OCI-LY1 (cell line): ENCODE measurements at regions not wholly inside any gene's neighbourhood (a gene's known extent, or its start where the extent isn't known, plus 50 kb on each side); places are given as distances from the start of the nearest gene placed in this dataset.

Source experiments
- H2AFZ ChIP-seq: fragments of 200-600 bp; sonication (generic), shearing (Covaris generic); 2 replicates; pipeline ENCODE4 v1.6.0; 2014; ENCODE audit warnings: antibody characterized with exemption, mild to moderate bottlenecking, low read length
- H3F3A ChIP-seq: fragments of 200-600 bp; sonication (generic), shearing (Covaris generic); 2 replicates; pipeline ENCODE4 v1.6.0; 2014; ENCODE audit warnings: mild to moderate bottlenecking, antibody characterized with exemption, low read length, moderate library complexity; ENCODE audit not compliant: insufficient read depth
- H3K27ac ChIP-seq: fragments of 200-600 bp; sonication (generic); 2 replicates; pipeline ENCODE4 v1.5.1; 2014; ENCODE audit warnings: low read length, mixed run types, mild to moderate bottlenecking, low read depth; ENCODE audit not compliant: poor library complexity, severe bottlenecking
- H3K27me3 ChIP-seq: fragments of 200-600 bp; sonication (generic); 2 replicates; pipeline ENCODE4 v1.6.0; 2014; ENCODE audit warnings: antibody characterized with exemption, mild to moderate bottlenecking, low read length, moderate library complexity; ENCODE audit not compliant: insufficient read depth
- H3K36me3 ChIP-seq: fragments of 200-600 bp; sonication (generic); 2 replicates; pipeline ENCODE4 v1.6.1; 2014; ENCODE audit warnings: mild to moderate bottlenecking, antibody characterized with exemption, low read length, moderate library complexity, mixed read lengths; ENCODE audit not compliant: insufficient read depth
- H3K4me1 ChIP-seq: fragments of 200-600 bp; sonication (generic); 2 replicates; pipeline ENCODE4 v1.5.1; 2014; ENCODE audit warnings: mild to moderate bottlenecking, low read length, moderate library complexity; ENCODE audit not compliant: insufficient read depth, severe bottlenecking
- H3K4me2 ChIP-seq: fragments of 200-600 bp; sonication (generic), shearing (Covaris generic); 2 replicates; pipeline ENCODE4 v1.6.1; 2014; ENCODE audit warnings: low read length
- H3K4me3 ChIP-seq: fragments of 200-600 bp; sonication (generic); 2 replicates; pipeline ENCODE4 v1.5.1; 2014; ENCODE audit warnings: low read length, low read depth, mild to moderate bottlenecking, mixed read lengths; ENCODE audit not compliant: poor library complexity, severe bottlenecking
- H3K79me2 ChIP-seq: fragments of 200-600 bp; shearing (Covaris generic); 2 replicates; pipeline ENCODE4 v1.6.1; 2016; ENCODE audit warnings: mixed run types, low read length, mixed read lengths; ENCODE audit not compliant: insufficient read depth
- H3K9ac ChIP-seq: fragments of 200-600 bp; sonication (generic), shearing (Covaris generic); 2 replicates; pipeline ENCODE4 v1.6.1; 2014; ENCODE audit warnings: mild to moderate bottlenecking, low read length, mixed read lengths
- H3K9me2 ChIP-seq: fragments of 200-600 bp; sonication (generic), shearing (Covaris generic); 2 replicates; pipeline ENCODE4 v1.6.1; 2014; ENCODE audit warnings: low read depth, mild to moderate bottlenecking, low read length, mixed read lengths
- H3K9me3 ChIP-seq: fragments of 200-600 bp; shearing (Covaris generic); 2 replicates; pipeline ENCODE4 v1.6.1; 2014; ENCODE audit warnings: low read length, mixed read lengths
- H4K20me1 ChIP-seq: fragments of 200-600 bp; sonication (generic), shearing (Covaris generic); 2 replicates; pipeline ENCODE4 v1.6.0; 2016; ENCODE audit warnings: mild to moderate bottlenecking, low read length; ENCODE audit not compliant: insufficient read depth
- EZH2 ChIP-seq: fragments of 200-600 bp; sonication (generic), shearing (Covaris generic); IDR thresholded peaks from 2 replicates; pipeline ENCODE4 v1.8.0; 2017; ENCODE audit warnings: borderline replicate concordance, mixed run types, mild to moderate bottlenecking, antibody characterized with exemption, low read length, moderate library complexity, mixed read lengths
- TF ChIP-seq, protein P1 (sequence below): fragments of 200-600 bp; sonication (generic), shearing (Covaris generic); IDR thresholded peaks from 2 replicates; pipeline ENCODE4 v1.5.1; 2017; ENCODE audit warnings: mild to moderate bottlenecking, antibody characterized with exemption, low read length, moderate library complexity, mixed read lengths

DNA sequence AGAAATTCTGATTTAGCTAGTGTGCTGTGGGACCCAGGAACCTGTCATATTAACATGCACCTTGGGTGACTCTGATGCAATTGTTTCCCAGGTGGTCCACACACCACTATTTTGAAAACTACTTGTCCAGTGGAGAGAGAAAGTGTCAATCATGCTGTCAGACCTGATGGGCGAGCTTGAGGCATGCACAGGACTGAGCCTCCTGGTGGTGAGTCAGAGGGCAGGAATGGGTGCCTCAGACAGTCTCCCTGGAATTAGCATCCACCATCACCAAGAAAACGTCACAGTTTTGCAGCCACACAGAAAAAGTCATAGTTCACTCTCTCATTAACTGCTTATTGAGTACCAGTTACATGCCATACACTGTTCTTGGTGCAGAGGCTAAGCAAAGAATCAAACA lies 181.8 kb upstream of the MAOA start:
- H4K20me1 ChIP-seq = no peaks in the 10 kb centered on the region

DNA sequence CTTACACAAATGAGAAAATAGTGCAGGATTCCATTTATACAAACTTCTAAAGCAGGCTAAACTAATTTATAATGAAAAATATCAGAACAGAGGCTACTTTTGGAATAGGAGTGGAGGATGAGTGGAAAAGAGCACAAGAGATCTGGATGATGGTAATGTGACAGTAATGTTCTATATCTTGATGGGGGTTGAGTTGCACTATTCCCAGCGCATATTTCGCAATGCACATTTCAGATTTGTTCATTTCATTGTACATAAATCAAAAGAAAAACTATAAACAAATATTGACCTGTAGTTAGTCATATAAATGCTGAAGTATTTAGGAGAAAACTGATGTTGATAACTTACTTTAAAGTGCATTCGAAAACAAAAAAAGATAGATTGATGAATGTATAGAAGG lies 177.0 kb upstream of the MAOA start:
- Histone ChIP-seq H2AFZ (no peak overlapping the region), H3K9ac (no peak overlapping the region), H3K4me1 (no peaks in the 10 kb centered on the region), H3F3A (no peaks in the 10 kb centered on the region), H3K36me3 (no peaks in the 10 kb centered on the region), H3K27ac (no peak overlapping the region), H3K4me3 (no peak overlapping the region), H3K4me2 (no peak overlapping the region), H3K27me3 (no peaks in the 10 kb centered on the region), H3K79me2 (no peaks in the 10 kb centered on the region), H3K9me2 (no peaks in the 10 kb centered on the region), H4K20me1 (no peaks in the 10 kb centered on the region), H3K9me3 (no peaks in the 10 kb centered on the region)
- TF ChIP-seq, protein P1, sequence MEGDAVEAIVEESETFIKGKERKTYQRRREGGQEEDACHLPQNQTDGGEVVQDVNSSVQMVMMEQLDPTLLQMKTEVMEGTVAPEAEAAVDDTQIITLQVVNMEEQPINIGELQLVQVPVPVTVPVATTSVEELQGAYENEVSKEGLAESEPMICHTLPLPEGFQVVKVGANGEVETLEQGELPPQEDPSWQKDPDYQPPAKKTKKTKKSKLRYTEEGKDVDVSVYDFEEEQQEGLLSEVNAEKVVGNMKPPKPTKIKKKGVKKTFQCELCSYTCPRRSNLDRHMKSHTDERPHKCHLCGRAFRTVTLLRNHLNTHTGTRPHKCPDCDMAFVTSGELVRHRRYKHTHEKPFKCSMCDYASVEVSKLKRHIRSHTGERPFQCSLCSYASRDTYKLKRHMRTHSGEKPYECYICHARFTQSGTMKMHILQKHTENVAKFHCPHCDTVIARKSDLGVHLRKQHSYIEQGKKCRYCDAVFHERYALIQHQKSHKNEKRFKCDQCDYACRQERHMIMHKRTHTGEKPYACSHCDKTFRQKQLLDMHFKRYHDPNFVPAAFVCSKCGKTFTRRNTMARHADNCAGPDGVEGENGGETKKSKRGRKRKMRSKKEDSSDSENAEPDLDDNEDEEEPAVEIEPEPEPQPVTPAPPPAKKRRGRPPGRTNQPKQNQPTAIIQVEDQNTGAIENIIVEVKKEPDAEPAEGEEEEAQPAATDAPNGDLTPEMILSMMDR = no peak
- no peak for TF ChIP-seq EZH2

More for the DNA sequence above, 181.8 kb upstream of the MAOA start:
- Histone ChIP-seq H3K36me3 (no peaks in the 10 kb centered on the region), H3F3A (no peaks in the 10 kb centered on the region), H3K4me3 (no peak overlapping the region), H3K9me3 (no peaks in the 10 kb centered on the region), H3K27ac (no peak overlapping the region), H3K4me2 (no peak overlapping the region), H3K9me2 (no peaks in the 10 kb centered on the region), H2AFZ (no peak overlapping the region), H3K79me2 (no peaks in the 10 kb centered on the region), H3K9ac (no peak overlapping the region), H3K4me1 (no peaks in the 10 kb centered on the region), H3K27me3 (no peaks in the 10 kb centered on the region)
- TF ChIP-seq EZH2 = no peak
- TF ChIP-seq, protein P1 = no peak

DNA sequence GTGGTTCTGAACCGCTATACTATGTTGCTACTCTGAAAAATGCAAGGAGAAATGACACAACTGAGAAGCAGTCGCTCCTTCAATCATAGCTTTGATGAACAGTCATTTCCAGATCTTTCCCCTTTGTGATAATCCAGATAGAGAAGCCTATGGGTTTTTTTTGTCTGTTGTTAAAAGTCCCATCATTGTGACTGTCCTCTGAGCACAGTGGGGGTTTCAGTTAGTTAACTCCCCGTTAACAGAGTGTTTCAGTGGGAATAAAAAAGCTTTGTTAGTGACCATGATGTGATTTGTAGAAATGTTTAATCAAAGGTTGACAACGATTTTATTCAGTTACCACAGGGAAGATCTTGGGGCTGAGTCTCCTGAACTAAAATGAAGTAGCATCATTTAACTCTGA lies 176.2 kb upstream of the MAOA start:
- Histone ChIP-seq H4K20me1 (no peaks in the 10 kb centered on the region), H2AFZ (no peak overlapping the region), H3K9me3 (no peaks in the 10 kb centered on the region), H3K27ac (no peak overlapping the region), H3K9me2 (no peaks in the 10 kb centered on the region), H3K9ac (no peak overlapping the region), H3F3A (no peaks in the 10 kb centered on the region), H3K36me3 (no peaks in the 10 kb centered on the region), H3K4me3 (no peak overlapping the region), H3K27me3 (no peaks in the 10 kb centered on the region), H3K79me2 (no peaks in the 10 kb centered on the region), H3K4me2 (no peak overlapping the region), H3K4me1 (no peaks in the 10 kb centered on the region)
- no peak for TF ChIP-seq EZH2
- TF ChIP-seq, protein P1 = no peak
